SJSA1 (cell line): ENCODE measurements at regions not wholly inside any gene's neighbourhood (a gene's known extent, or its start where the extent isn't known, plus 50 kb on each side); places are given as distances from the start of the nearest gene placed in this dataset.

Source experiments
- DNase-seq, 2 experiments: peaks; one replicate each; pipeline ENCODE4 v3.0.0-alpha.2; 2015 to 2020; ENCODE audit warnings: low spot score in 2 of 2, low read depth in 1 of 2
- H3K27ac ChIP-seq: fragments of 250-450 bp; sonication (Bioruptor Pico); 2 replicates; pipeline ENCODE4 v1.5.1; 2020; ENCODE audit warnings: mild to moderate bottlenecking, moderate library complexity
- H3K27me3 ChIP-seq: fragments of 250-450 bp; sonication (Bioruptor Pico); replicated peaks from 2 replicates; pipeline ENCODE4 v1.5.1; 2020; ENCODE audit warnings: mild to moderate bottlenecking, moderate library complexity
- H3K36me3 ChIP-seq: fragments of 250-450 bp; sonication (Bioruptor Pico); 2 replicates; pipeline ENCODE4 v1.5.1; 2020; ENCODE audit warnings: mild to moderate bottlenecking
- H3K4me1 ChIP-seq: fragments of 250-450 bp; sonication (Bioruptor Pico); replicated peaks from 2 replicates; pipeline ENCODE4 v1.6.1; 2021; ENCODE audit warnings: mild to moderate bottlenecking
- H3K4me3 ChIP-seq: fragments of 250-450 bp; sonication (Bioruptor Pico); 2 replicates; pipeline ENCODE4 v1.5.1; 2020; ENCODE audit warnings: mild to moderate bottlenecking
- H3K9me3 ChIP-seq: fragments of 250-450 bp; sonication (Bioruptor Pico); replicated peaks from 2 replicates; pipeline ENCODE4 v1.5.1; 2020; ENCODE audit warnings: mild to moderate bottlenecking

DNA sequence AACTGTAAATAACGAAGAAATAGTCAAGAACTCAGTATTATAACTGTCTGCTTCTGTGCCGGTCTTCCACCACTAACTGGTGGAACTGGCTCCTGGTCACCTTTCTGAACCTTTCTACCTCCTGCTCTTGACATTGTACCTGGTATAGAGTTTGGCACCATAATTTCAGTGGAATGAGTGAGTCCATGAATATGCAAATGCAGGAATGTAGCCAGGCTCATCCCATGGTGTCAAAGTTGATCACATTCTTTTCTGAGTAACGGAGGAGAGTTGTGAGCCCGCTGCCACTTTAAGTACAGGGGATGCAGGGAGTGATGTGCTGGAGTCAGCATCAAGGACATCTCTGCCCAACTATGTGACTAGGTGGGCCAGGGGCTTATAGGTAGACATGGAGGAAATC is 207.9 kb upstream of the HS3ST1 start:
- Histone ChIP-seq H3K9me3 (no peaks in the 10 kb centered on the region), H3K4me3 (no peak overlapping the region), H3K27ac (no peak overlapping the region), H3K36me3 (no peaks in the 10 kb centered on the region), H3K27me3 (no peaks in the 10 kb centered on the region), H3K4me1 (no peaks in the 10 kb centered on the region)
- no peak for DNase-seq

DNA sequence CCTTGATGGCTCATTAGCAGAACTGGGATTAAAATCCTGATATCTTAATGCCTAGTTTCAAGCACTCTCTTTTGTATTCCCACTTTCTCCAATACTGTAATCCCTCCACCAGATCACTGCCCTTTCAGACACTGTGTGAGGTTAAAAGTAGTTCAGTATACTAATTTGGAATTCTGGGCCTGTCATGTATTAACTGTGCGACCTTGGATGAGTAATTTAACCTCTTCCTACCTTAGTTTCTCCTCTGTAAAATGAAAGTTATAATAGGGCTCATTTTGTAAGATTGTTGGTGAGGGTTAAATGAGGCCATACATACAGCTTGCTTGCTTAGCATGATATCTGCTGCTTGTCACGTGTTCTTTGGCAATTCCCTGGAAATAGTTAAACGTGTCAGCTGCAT is 207.3 kb upstream of the HS3ST1 start:
- Histone ChIP-seq H3K4me3 (no peak overlapping the region), H3K9me3 (no peaks in the 10 kb centered on the region), H3K4me1 (no peaks in the 10 kb centered on the region), H3K36me3 (no peaks in the 10 kb centered on the region), H3K27me3 (no peaks in the 10 kb centered on the region), H3K27ac (no peak overlapping the region)
- DNase-seq = no peak

DNA sequence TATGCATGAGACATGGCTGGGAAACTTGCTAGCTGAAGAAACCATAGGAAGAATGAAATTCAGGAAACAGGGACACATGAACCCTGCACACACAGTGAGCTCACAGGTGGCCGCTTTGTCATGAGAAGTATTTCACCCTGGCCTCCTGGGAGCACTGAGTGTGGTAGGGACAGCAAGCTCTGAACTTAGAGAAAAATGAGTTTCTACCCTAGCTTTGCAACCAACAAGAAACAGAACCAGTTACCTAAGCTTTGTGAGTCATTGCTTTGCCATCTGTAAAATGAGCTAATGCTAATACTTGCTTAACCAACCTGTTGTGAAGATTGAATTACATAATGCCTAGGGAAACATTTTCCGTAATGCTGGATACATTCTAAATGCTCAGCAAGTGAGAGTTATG is 206.6 kb upstream of the HS3ST1 start:
- Histone ChIP-seq H3K27ac (no peak overlapping the region), H3K36me3 (no peaks in the 10 kb centered on the region), H3K4me3 (no peak overlapping the region), H3K4me1 (no peaks in the 10 kb centered on the region), H3K27me3 (no peaks in the 10 kb centered on the region), H3K9me3 (no peaks in the 10 kb centered on the region)
- no peak for DNase-seq

DNA sequence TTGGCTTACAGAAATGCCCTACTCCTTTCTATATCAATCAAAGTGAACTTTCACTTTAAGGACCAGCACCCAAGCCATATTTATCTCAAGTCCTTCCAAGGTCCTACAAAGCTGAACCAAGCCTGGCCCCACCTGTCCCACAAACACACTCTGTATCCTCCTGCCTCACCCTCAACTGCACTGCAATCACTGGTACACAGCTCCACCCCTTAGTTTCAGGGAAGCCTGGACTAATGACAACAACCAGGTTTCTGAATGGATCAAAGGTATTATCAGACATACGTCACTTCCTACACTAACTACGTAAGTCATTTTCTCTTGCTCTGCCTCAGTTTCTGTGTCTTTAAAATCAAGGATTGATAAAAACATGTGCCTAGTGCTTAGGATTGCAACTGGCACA is 205.6 kb upstream of the HS3ST1 start:
- H3K27ac ChIP-seq = no peak overlapping the region
- no peaks in the 10 kb centered on the region for H3K27me3 ChIP-seq
- H3K36me3 ChIP-seq = no peaks in the 10 kb centered on the region
- DNase-seq = no peak
- H3K9me3 ChIP-seq = no peaks in the 10 kb centered on the region
- no peaks in the 10 kb centered on the region for H3K4me1 ChIP-seq
- no peak overlapping the region for H3K4me3 ChIP-seq

DNA sequence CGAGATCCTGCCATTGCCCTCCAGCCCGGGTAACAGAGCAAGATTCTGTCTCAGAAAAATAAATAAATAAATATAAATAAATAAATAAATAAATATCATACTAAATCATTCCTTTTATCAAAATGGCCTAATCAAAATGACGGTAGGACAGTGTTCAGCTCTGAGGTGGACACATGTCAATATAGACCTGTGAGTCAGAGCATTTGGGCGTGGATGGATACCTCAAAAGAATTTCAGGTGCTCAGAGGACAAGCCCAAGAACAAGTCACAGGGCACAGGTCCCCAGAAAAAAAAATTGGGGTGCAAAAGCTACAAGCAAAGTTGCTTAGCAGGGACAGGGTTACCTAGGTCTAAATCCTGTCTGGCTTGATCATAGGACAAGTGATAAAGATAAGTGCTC is 204.7 kb upstream of the HS3ST1 start:
- no peaks in the 10 kb centered on the region for H3K36me3 ChIP-seq

DNA sequence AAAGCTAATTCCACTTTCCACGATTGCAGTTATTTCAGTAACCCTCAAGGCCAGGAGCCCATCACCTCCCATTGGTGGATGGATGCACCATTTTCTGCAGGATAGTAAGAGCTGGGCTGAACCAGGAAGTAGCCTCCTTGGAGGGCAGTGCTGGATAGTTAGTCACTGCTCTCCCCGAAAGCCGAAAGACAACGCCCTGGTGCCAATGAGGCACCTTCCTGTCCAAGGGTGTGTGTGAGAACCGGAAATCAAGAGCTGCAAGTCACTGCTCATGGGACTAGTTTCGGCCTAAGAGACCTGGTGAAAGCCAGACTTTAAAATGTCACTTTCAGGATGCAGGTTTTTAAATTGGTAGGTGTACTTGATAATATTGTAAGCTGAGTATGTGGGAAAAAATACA is 203.8 kb upstream of the HS3ST1 start:
- Histone ChIP-seq H3K4me1 (no peaks in the 10 kb centered on the region), H3K9me3 (no peaks in the 10 kb centered on the region), H3K27me3 (no peaks in the 10 kb centered on the region), H3K36me3 (no peaks in the 10 kb centered on the region), H3K4me3 (no peak overlapping the region), H3K27ac (no peak overlapping the region)
- DNase-seq = no peak

More for the DNA sequence above, 204.7 kb upstream of the HS3ST1 start:
- no peaks in the 10 kb centered on the region for H3K9me3 ChIP-seq
- no peaks in the 10 kb centered on the region for H3K4me1 ChIP-seq
- no peak overlapping the region for H3K27ac ChIP-seq
- no peak overlapping the region for H3K4me3 ChIP-seq
- no peak for DNase-seq
- no peaks in the 10 kb centered on the region for H3K27me3 ChIP-seq

DNA sequence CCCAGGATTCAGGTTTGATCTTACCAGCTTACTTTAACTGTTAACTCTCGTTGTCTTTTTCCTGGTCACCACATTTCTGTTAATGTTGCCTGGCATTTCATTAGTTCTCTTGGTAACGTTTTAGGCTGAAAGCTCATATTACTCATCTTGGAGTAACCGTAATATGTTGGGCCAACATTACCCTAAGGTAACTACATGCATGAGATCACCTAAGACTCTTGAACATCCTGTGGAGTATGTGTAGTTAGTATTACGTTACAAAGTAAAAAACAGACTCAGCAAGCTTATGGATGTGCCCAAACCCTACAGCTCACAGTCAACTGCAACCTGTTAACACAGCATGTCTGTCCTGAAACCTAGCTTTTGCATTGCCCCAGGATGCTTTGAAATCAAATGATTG is 203.3 kb upstream of the HS3ST1 start:
- no peak overlapping the region for H3K27ac ChIP-seq
- H3K36me3 ChIP-seq = no peaks in the 10 kb centered on the region
- H3K9me3 ChIP-seq = no peaks in the 10 kb centered on the region
- H3K4me1 ChIP-seq = no peaks in the 10 kb centered on the region
- H3K27me3 ChIP-seq = no peaks in the 10 kb centered on the region
- no peak overlapping the region for H3K4me3 ChIP-seq
- no peak for DNase-seq

DNA sequence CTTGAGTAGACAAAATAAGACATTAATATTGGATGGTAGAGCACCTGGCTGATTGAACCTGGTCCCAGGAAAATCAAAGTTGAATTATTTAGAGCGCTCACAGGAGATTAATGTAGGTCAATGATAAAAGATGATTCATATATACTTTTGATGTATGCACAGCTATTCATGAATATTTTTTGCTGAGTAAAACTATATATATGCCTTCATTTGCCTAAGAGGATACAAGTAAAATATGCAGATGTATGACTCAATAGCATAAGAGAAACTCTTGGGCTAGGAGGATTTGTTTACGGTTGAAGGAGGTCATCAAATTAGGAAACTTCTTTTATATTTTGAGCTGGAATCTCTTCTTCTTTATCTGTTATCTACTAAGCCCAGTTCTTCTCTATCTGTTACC is 202.7 kb upstream of the HS3ST1 start:
- no peaks in the 10 kb centered on the region for H3K36me3 ChIP-seq
- H3K9me3 ChIP-seq = no peaks in the 10 kb centered on the region
- H3K27me3 ChIP-seq = no peaks in the 10 kb centered on the region
- DNase-seq = no peak
- no peak overlapping the region for H3K27ac ChIP-seq
- no peak overlapping the region for H3K4me3 ChIP-seq
- H3K4me1 ChIP-seq = no peaks in the 10 kb centered on the region

DNA sequence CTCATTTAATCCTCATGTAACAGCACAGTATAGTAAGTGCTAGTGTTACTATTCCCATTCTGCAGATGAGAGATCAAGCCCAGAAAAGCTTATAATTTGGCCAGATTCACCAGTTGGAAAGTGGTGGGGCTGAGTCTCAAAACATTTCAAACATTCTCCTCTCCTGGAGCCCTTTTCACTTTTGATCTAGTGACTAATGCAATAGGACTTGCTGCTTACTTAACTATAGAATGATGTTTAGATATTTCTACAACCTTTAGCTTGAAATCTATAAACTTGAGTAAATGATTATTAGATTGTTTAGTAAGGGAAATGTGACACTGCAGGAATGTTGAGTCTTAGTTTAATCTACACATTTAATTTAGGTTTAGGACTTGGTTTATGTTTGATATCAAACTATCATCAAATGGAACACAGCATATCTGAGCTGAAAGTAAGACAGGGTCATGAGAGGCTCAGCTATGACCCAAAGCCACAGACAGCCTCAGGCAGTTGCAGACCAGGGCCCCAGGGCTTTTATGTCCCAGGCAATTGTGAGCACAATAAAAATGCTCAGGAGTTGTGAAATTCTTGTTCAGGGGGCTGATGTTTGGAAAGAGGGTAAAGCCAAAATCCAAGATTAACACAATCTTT is 199.5 kb upstream of the HS3ST1 start:
- H3K36me3 ChIP-seq = no peaks in the 10 kb centered on the region
- no peak overlapping the region for H3K27ac ChIP-seq
- no peaks in the 10 kb centered on the region for H3K9me3 ChIP-seq
- DNase-seq = no peak
- no peaks in the 10 kb centered on the region for H3K4me1 ChIP-seq
- no peaks in the 10 kb centered on the region for H3K27me3 ChIP-seq
- no peak overlapping the region for H3K4me3 ChIP-seq

DNA sequence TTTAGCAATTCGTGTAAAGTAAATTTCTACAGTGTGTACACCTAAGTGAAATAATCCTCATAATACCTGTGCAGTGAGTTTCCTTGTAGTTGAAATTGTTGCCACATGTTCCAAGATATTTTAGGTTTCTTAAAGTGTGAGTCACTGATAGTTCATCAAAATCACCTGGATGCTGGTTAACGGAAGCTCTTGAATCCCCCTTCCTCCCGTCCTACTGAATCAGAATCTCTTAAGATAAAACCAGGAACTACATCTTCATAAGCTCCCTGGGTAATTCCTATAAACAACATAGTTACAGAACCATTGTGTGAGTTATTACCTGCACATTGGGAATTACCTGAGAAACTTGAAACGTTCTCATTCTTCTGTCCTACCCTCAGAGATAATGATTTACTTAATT is 197.4 kb upstream of the HS3ST1 start:
- Histone ChIP-seq H3K27ac (no peak overlapping the region), H3K4me1 (no peaks in the 10 kb centered on the region), H3K27me3 (no peaks in the 10 kb centered on the region), H3K36me3 (no peaks in the 10 kb centered on the region), H3K4me3 (no peak overlapping the region), H3K9me3 (no peaks in the 10 kb centered on the region)
- DNase-seq = no peak

DNA sequence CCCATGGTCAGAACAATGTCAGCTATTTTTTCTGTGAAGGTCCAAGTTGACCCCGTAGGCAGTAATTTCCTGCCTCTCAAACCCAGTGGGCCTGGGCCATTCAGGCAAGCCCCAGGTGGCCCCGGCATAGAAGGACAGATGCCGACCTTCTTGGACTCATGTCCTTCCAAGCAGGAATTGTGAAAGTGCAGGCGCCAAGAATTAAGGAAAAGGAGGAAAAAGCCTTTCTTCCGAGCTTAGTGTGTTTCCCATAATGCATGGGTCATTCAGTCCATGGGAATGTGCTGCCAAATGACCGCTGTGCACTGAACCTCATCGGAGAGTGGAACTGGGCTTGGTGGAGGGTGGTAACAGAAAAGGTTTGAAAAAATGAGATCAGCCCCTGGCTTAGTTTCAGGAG is 196.5 kb upstream of the HS3ST1 start:
- no peaks in the 10 kb centered on the region for H3K27me3 ChIP-seq
- H3K4me1 ChIP-seq = no peaks in the 10 kb centered on the region
- no peaks in the 10 kb centered on the region for H3K9me3 ChIP-seq
- no peaks in the 10 kb centered on the region for H3K36me3 ChIP-seq
- H3K4me3 ChIP-seq = no peak overlapping the region
- no peak overlapping the region for H3K27ac ChIP-seq
- DNase-seq = no peak

DNA sequence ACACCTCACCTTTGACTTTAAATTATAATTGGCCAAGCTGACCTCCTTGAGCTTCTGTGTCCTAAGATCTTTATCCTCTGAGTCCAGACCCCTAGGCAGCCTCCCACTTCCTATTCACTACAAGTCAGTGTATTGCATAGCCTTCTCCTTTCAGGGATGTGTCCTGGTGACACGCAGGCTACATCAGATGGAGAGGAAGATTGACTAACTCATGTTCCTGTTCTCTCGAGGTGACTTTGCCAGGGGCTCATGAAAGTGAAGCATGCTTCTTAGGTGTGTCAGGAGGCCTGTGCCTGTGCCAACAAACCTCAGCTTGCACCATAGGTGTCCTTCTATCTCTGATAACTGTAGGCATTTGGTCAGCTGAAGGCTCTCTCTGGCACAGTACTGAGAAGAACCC is 195.7 kb upstream of the HS3ST1 start:
- no peak for DNase-seq
- Histone ChIP-seq H3K4me3 (no peak overlapping the region), H3K27ac (no peak overlapping the region)

DNA sequence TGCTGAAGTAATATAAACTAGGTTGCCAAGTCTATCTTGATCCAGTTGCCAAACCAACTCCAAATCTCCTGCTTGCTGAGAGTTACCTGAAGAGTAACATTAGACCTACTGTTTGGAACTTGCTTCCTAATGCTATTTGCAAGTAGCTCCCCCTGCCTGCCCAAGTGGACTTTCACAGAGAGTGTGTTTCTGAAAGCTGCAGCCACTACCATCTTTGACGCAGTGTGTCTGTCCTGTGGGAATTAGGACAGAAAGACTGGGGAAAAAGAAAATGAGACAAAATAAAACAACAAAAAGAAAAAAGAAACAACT is 195.0 kb upstream of the HS3ST1 start:
- Histone ChIP-seq H3K36me3 (no peaks in the 10 kb centered on the region), H3K4me1 (no peaks in the 10 kb centered on the region), H3K27ac (no peak overlapping the region), H3K9me3 (no peaks in the 10 kb centered on the region), H3K4me3 (no peak overlapping the region), H3K27me3 (no peaks in the 10 kb centered on the region)
- no peak for DNase-seq

More for the DNA sequence above, 195.7 kb upstream of the HS3ST1 start:
- Histone ChIP-seq H3K27me3 (no peaks in the 10 kb centered on the region), H3K4me1 (no peaks in the 10 kb centered on the region), H3K36me3 (no peaks in the 10 kb centered on the region), H3K9me3 (no peaks in the 10 kb centered on the region)

DNA sequence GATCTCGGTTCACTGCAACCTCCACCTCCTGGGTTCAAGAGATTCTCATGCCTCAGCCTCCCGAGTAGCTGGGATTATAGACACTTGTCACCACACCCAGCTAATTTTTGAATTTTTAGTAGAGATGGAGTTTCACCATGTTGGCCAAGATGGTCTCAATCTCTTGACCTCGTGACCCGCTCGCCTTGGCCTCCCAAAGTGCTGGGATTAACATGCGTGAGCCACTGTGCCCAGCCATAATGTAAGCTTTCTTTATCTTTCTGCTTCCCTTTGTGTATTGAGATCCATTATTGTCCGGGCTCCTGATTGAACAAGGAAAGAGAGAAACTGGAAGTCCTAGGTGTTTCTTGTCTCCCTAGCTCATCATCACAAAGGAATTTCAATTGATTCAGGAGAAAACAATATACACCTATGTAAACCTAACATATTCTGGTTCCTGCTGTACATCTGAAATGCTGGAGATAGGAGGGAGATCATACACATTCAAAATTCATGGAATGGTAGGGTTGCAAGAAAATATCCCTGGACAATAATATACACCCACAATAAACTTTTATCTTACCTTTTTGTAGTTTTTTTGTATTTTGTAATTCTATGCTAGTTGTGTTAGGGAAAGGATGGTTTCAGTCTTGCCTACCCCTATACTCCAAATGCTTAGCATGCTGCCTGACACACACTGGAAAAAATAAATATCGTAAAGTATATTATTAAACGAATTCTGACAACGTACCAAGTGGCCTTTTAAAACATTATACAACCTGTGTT is 194.4 kb upstream of the HS3ST1 start:
- Histone ChIP-seq H3K36me3 (no peaks in the 10 kb centered on the region), H3K9me3 (no peaks in the 10 kb centered on the region), H3K27ac (no peak overlapping the region), H3K27me3 (no peaks in the 10 kb centered on the region), H3K4me3 (no peak overlapping the region), H3K4me1 (no peaks in the 10 kb centered on the region)
- no peak for DNase-seq

DNA sequence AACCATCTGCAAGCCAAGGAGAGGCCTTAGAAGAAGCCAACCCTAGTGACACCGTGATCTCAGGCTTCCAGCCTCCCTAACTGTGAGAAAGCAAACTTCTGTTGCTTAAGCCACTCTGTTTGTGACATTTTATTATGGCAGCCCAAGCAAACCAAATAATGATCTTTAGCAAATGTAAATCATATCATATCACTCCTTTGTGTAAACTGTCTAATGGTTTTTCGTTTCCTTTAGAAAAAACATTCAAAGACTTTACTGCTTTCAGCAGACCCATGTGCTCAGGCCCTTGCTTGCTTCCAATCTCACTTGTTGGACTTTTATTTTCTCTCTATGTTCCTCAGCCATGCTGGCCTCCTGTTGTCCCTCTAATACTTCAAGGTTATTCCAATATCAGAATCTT is 192.2 kb upstream of the HS3ST1 start:
- no peak for DNase-seq
- Histone ChIP-seq H3K36me3 (no peaks in the 10 kb centered on the region), H3K9me3 (no peaks in the 10 kb centered on the region), H3K4me1 (no peaks in the 10 kb centered on the region), H3K27me3 (no peaks in the 10 kb centered on the region), H3K4me3 (no peak overlapping the region), H3K27ac (no peak overlapping the region)
